HFFc6 (cell line): ENCODE measurements at regions not wholly inside any gene's neighbourhood (a gene's known extent, or its start where the extent isn't known, plus 50 kb on each side); places are given as distances from the start of the nearest gene placed in this dataset.

Experiments used
- DNase-seq: peaks from one replicate; pipeline ENCODE4 v3.0.0-alpha.2; 2018
- H3K27ac Mint-ChIP-seq: 2 replicates; pipeline ENCODE4 v1.8.0; 2020; ENCODE audit warnings: mild to moderate bottlenecking, mixed read lengths
- H3K27me3 Mint-ChIP-seq: 2 replicates; pipeline ENCODE4 v1.8.0; 2021; ENCODE audit warnings: mild to moderate bottlenecking, moderate library complexity, mixed read lengths; ENCODE audit not compliant: insufficient read depth
- H3K36me3 Mint-ChIP-seq: 2 replicates; pipeline ENCODE4 v1.8.0; 2021; ENCODE audit warnings: low read depth, mixed read lengths
- H3K4me1 Mint-ChIP-seq: 2 replicates; pipeline ENCODE4 v1.8.0; 2020; ENCODE audit warnings: low read depth, mixed read lengths
- H3K4me3 Mint-ChIP-seq: 2 replicates; pipeline ENCODE4 v1.8.0; 2020; ENCODE audit warnings: mild to moderate bottlenecking, moderate library complexity, mixed read lengths
- H3K9me3 Mint-ChIP-seq: 2 replicates; pipeline ENCODE4 v1.8.0; 2020; ENCODE audit warnings: mild to moderate bottlenecking, mixed read lengths
- TF ChIP-seq, protein P1 (sequence below): fragments of 200-600 bp; sonication (generic); IDR thresholded peaks from 2 replicates; pipeline ENCODE4 v1.5.0; 2021; ENCODE audit warnings: antibody characterized with exemption, mild to moderate bottlenecking

DNA sequence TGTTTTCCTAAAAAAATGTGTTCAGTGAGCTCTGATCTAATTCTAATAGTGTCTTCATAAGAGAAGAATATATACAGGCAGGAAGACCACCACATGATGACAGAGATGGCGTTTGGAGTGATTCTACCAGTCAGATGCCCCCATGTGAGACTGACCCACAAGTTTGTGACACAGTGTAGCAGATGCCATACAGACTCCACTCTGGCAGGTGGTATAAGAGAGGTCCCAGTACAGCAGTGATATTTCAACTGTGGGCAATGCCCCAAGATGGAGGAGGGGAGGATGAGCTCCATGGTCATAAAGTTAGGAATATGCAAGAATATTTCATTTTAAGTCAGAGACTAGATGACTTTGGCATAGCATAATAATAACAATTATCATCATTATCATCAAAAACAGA, 1022.6 kb downstream of the KCNMA1 start:
- no peaks in the 10 kb centered on the region for H3K36me3 Mint-ChIP-seq
- peaks cover 5% of the 10 kb centered on the region; the same call in 1 of the 2 replicates for H3K9me3 Mint-ChIP-seq
- no peaks in the 10 kb centered on the region for H3K4me1 Mint-ChIP-seq
- TF ChIP-seq, protein P1, sequence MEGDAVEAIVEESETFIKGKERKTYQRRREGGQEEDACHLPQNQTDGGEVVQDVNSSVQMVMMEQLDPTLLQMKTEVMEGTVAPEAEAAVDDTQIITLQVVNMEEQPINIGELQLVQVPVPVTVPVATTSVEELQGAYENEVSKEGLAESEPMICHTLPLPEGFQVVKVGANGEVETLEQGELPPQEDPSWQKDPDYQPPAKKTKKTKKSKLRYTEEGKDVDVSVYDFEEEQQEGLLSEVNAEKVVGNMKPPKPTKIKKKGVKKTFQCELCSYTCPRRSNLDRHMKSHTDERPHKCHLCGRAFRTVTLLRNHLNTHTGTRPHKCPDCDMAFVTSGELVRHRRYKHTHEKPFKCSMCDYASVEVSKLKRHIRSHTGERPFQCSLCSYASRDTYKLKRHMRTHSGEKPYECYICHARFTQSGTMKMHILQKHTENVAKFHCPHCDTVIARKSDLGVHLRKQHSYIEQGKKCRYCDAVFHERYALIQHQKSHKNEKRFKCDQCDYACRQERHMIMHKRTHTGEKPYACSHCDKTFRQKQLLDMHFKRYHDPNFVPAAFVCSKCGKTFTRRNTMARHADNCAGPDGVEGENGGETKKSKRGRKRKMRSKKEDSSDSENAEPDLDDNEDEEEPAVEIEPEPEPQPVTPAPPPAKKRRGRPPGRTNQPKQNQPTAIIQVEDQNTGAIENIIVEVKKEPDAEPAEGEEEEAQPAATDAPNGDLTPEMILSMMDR: no peak
- H3K4me3 Mint-ChIP-seq: no peak overlapping the region
- no peak for DNase-seq
- H3K27ac Mint-ChIP-seq: no peak overlapping the region
- peaks cover 9% of the 10 kb centered on the region for H3K27me3 Mint-ChIP-seq
